NCI-H774 (cell line): ENCODE measurements at regions not wholly inside any gene's neighbourhood (a gene's known extent, or its start where the extent isn't known, plus 50 kb on each side); places are given as distances from the start of the nearest gene placed in this dataset.
A peak's percentile ranks its signal among the peaks of the same experiment; 100 is the strongest.
"Not testable (repeated sequence)": the region's sequence is repeated elsewhere in the genome, so short reads cannot be mapped to it uniquely, and the experiment has no call there.

Source experiments
- DNase-seq: peaks from one replicate; lab custom pipeline; 2025; lab: John Stamatoyannopoulos, UW

GRCh38 chr20:58579819-58580473 is 64.7 kb upstream of the APCDD1L start:
- DNase-seq = no peak

- no peak for DNase-seq
Observed at GRCh38 chr20:58579069-58579818, 64.0 kb upstream of the APCDD1L start.

- DNase-seq = no peak
Observed at GRCh38 chr20:58577871-58578598, 62.8 kb upstream of the APCDD1L start.

GRCh38 chr20:58577139-58577806 is 62.1 kb upstream of the APCDD1L start:
- no peak for DNase-seq

- DNase-seq = peak; percentile 0
Observed at GRCh38 chr20:58576603-58576970, 61.4 kb upstream of the APCDD1L start.

- no peak for DNase-seq
Observed at GRCh38 chr20:58575776-58576602, 60.8 kb upstream of the APCDD1L start.

- DNase-seq = no peak
Observed at GRCh38 chr20:58574469-58574868, 59.3 kb upstream of the APCDD1L start.

GRCh38 chr20:58573986-58574385 is 58.8 kb upstream of the APCDD1L start:
- no peak for DNase-seq

GRCh38 chr20:58573257-58573656 is 58.1 kb upstream of the APCDD1L start:
- DNase-seq = no peak

- DNase-seq = not testable (repeated sequence)
Observed at GRCh38 chr20:58572428-58572763, 57.2 kb upstream of the APCDD1L start.

GRCh38 chr20:58571693-58572427 is 56.7 kb upstream of the APCDD1L start:
- DNase-seq = no peak

- no peak for DNase-seq
Observed at GRCh38 chr20:58571356-58571692, 56.1 kb upstream of the APCDD1L start.

- DNase-seq = no peak
Observed at GRCh38 chr20:58570204-58570859, 55.1 kb upstream of the APCDD1L start.

GRCh38 chr20:58569241-58570125 is 54.3 kb upstream of the APCDD1L start:
- no peak for DNase-seq

GRCh38 chr20:58568483-58569240 is 53.5 kb upstream of the APCDD1L start:
- no peak for DNase-seq

GRCh38 chr20:58568126-58568482 is 52.9 kb upstream of the APCDD1L start:
- no peak for DNase-seq

- no peak for DNase-seq
Observed at GRCh38 chr20:58567437-58567836, 52.2 kb upstream of the APCDD1L start.

- DNase-seq = no peak
Observed at GRCh38 chr20:58566981-58567380, 51.8 kb upstream of the APCDD1L start.
